BLaER1 treated with 17β-estradiol and CSF1 and Interleukin-3, amounts not matched to agents 10 nM and 100 nM (cell line): ENCODE measurements at regions not wholly inside any gene's neighbourhood (a gene's known extent, or its start where the extent isn't known, plus 50 kb on each side); places are given as distances from the start of the nearest gene placed in this dataset.

Source experiments
- H3K27ac ChIP-seq, 11 experiments: shearing (Covaris generic); formaldehyde crosslinking; 2 replicates each; pipeline ENCODE4 v1.8.1; 2022
- H3K27me3 ChIP-seq, 11 experiments: shearing (Covaris generic); formaldehyde crosslinking; 2 replicates each; pipeline ENCODE4 v1.8.1; 2022
- H3K36me3 ChIP-seq, 11 experiments: shearing (Covaris generic); formaldehyde crosslinking; 2 replicates each; pipeline ENCODE4 v1.8.1; 2022
- H3K4me1 ChIP-seq, 10 experiments: shearing (Covaris generic); formaldehyde crosslinking; 2 replicates each; pipeline ENCODE4 v1.8.1; 2022
- H3K4me2 ChIP-seq, 11 experiments: shearing (Covaris generic); formaldehyde crosslinking; 2 replicates each; pipeline ENCODE4 v1.8.1; 2022
- H3K4me3 ChIP-seq, 10 experiments: shearing (Covaris generic); formaldehyde crosslinking; 2 replicates each; pipeline ENCODE4 v1.8.1; 2022
- H3K9ac ChIP-seq, 11 experiments: shearing (Covaris generic); formaldehyde crosslinking; 2 replicates each; pipeline ENCODE4 v1.8.1; 2022
- H3K9me3 ChIP-seq, 11 experiments: shearing (Covaris generic); formaldehyde crosslinking; replicated peaks in 1 of 11; 2 replicates each; pipeline ENCODE4 v1.8.1; 2022
- H4K20me1 ChIP-seq, 11 experiments: shearing (Covaris generic); formaldehyde crosslinking; 2 replicates each; pipeline ENCODE4 v1.8.1; 2022
- Cebpa-rat ChIP-seq, 11 experiments: shearing (Covaris generic); IDR thresholded peaks; 2 replicates each; pipeline ENCODE4 v1.8.1; 2022

DNA sequence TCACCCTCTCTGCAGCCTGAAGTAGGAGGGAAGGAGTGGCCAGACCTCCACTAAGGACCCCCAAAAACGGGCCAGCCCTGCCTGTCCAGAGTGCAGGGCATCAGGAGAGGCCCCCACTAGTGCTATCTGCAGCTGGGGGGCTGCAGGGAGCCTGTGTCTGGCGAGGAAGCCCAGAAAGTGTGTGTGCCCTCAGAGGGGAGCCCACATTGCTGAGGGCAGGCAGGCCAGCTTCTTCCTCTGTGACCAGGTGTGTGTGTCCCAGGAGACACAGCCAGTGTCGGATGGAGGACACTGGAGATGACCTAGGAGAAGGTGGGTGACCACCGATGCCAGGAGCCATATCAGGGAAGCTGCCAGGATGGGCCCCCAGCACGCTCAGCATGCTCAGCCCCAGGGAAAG is 218.7 kb downstream of the IRX2 start:
- Histone ChIP-seq H3K4me2 (peak overlapping the region in 7 of 11 experiments; percentile 52 to 99 (median 63); a peak in 14 of 22 replicates), H3K27ac (peak overlapping the region in 6 of 11 experiments; percentile 25 to 93 (median 90); a peak in 9 of 22 replicates), H3K4me3 (no peak overlapping the region; a peak in 1 of 20 replicates), H4K20me1 (no peaks in the 10 kb centered on the region), H3K9me3 (peaks cover 33 to 38% (median 34%) of the 10 kb centered on the region in 11 experiments), H3K27me3 (peaks cover 0 to 6% (median 0%) of the 10 kb centered on the region in 11 experiments; a peak in 2 of 22 replicates), H3K36me3 (peaks cover 0 to 3% (median 0%) of the 10 kb centered on the region in 11 experiments; a peak in 2 of 22 replicates), H3K9ac (peak overlapping the region in 3 of 11 experiments; percentile 21 to 24 (median 24); a peak in 3 of 22 replicates), H3K4me1 (peaks cover 27 to 82% (median 74%) of the 10 kb centered on the region in 10 experiments)
- TF ChIP-seq Cebpa-rat (IDR thresholded peaks at IDR 0.05) = no peak

DNA sequence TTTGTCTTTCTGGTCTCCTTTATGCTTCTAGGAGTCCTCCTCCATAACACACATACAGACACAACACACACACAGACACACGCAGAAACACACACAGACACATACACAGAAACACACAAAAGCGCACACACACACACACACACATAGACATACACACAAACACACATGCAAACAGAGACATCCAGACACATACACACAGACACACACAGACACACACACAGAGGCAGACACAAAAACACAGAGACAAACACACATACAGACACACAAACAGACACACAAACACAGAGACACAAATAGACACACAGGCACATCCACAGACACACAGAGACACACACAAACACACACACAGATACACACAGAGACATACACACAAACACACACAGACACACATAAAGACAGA is 220.2 kb downstream of the IRX2 start:
- H3K36me3 ChIP-seq = peaks cover 0 to 4% (median 0%) of the 10 kb centered on the region in 11 experiments; a peak in 2 of 22 replicates
- H3K4me3 ChIP-seq = no peak overlapping the region
- TF ChIP-seq Cebpa-rat (IDR thresholded peaks at IDR 0.05) = no peak
- peaks cover 0 to 6% (median 0%) of the 10 kb centered on the region in 11 experiments; a peak in 1 of 22 replicates for H3K27me3 ChIP-seq
- no peaks in the 10 kb centered on the region for H4K20me1 ChIP-seq
- peak overlapping the region in 5 of 11 experiments; percentile 42 to 93 (median 93); a peak in 10 of 22 replicates for H3K27ac ChIP-seq
- peaks cover 36 to 45% (median 39%) of the 10 kb centered on the region in 11 experiments for H3K9me3 ChIP-seq
- H3K4me2 ChIP-seq = peak overlapping the region in 8 of 11 experiments; percentile 10 to 99 (median 60); a peak in 13 of 22 replicates
- peak overlapping the region in 2 of 11 experiments; percentile 26 to 42; a peak in 2 of 22 replicates for H3K9ac ChIP-seq
- peaks cover 15 to 72% (median 66%) of the 10 kb centered on the region in 10 experiments for H3K4me1 ChIP-seq

DNA sequence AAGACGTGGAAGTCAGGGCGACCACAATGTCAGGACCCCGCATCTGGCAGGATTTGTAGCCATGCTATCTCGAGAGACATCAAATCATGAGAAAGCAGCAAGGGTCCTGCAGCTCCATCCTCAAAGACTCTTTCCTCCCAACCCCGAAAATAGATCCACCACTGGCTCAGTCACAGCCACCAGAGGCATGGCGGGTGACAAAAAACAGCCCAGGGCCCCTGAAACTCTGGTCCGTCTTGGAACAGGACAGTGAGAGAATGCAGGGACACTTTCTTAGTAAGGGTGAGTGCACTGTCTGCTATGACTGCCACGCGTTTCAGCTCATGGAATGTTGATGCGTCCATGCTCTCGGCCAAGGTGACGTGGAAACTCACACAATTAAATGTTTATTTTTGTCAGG is 220.9 kb downstream of the IRX2 start:
- peaks cover 0 to 4% (median 0%) of the 10 kb centered on the region in 11 experiments; a peak in 2 of 22 replicates for H3K36me3 ChIP-seq
- no peaks in the 10 kb centered on the region for H4K20me1 ChIP-seq
- peak overlapping the region in 4 of 11 experiments; percentile 53 to 93 (median 93); a peak in 8 of 22 replicates for H3K27ac ChIP-seq
- peak overlapping the region in 8 of 11 experiments; percentile 33 to 99 (median 60); a peak in 16 of 22 replicates for H3K4me2 ChIP-seq
- H3K4me3 ChIP-seq = no peak overlapping the region
- peak overlapping the region in 2 of 11 experiments; percentile 35 to 54; a peak in 3 of 22 replicates for H3K9ac ChIP-seq
- TF ChIP-seq Cebpa-rat (IDR thresholded peaks at IDR 0.05) = no peak
- H3K4me1 ChIP-seq = peaks cover 9 to 72% (median 59%) of the 10 kb centered on the region in 10 experiments; a peak in 18 of 20 replicates
- H3K27me3 ChIP-seq = no peaks in the 10 kb centered on the region
- H3K9me3 ChIP-seq = peaks cover 36 to 45% (median 39%) of the 10 kb centered on the region in 11 experiments

DNA sequence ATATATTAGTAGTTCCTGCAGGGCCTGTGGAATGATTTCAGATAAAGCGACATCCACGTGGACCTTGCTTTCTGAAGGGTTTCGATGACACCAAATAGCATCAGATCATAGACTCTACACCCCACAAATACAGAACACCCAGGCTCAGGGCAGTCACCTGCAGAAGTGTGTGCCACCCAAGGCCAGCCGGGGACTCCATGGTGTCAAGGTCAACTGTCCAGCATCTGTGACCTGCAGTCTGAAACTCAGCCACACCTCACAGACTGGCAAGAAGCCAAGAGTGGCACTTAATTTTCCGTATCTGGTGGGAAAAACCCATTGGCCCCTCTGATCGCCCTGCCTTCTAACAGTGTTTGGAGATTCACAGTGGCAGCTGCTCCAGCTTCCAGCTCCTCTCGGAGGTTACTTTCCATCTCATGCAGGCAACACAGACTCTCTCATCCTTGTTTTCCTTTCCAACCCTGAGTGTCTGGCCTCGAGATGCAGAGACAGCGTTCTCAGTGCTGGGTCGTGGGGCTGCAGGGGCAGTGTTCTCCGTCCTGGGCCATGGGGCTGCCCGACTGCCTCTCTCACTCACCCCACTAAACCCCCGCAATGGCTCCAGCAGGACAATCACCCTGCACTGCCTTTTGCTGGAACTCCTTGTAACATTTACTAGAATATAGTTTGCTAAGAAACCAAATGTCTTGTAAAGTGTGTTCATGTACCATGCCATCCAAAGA is 221.9 kb downstream of the IRX2 start:
- peaks cover 0 to 70% (median 51%) of the 10 kb centered on the region in 10 experiments; a peak in 16 of 20 replicates for H3K4me1 ChIP-seq
- no peak overlapping the region; a peak in 1 of 22 replicates for H3K9ac ChIP-seq
- H3K9me3 ChIP-seq = peaks cover 35 to 47% (median 40%) of the 10 kb centered on the region in 11 experiments
- no peak for TF ChIP-seq Cebpa-rat (IDR thresholded peaks at IDR 0.05)
- no peaks in the 10 kb centered on the region for H3K27me3 ChIP-seq
- no peaks in the 10 kb centered on the region for H4K20me1 ChIP-seq
- no peak overlapping the region for H3K4me3 ChIP-seq
- peak overlapping the region in 6 of 11 experiments; percentile 24 to 99 (median 74); a peak in 7 of 22 replicates for H3K4me2 ChIP-seq
- peaks cover 0 to 4% (median 0%) of the 10 kb centered on the region in 11 experiments; a peak in 2 of 22 replicates for H3K36me3 ChIP-seq
- peak overlapping the region in 2 of 11 experiments; percentile 93; a peak in 2 of 22 replicates for H3K27ac ChIP-seq

DNA sequence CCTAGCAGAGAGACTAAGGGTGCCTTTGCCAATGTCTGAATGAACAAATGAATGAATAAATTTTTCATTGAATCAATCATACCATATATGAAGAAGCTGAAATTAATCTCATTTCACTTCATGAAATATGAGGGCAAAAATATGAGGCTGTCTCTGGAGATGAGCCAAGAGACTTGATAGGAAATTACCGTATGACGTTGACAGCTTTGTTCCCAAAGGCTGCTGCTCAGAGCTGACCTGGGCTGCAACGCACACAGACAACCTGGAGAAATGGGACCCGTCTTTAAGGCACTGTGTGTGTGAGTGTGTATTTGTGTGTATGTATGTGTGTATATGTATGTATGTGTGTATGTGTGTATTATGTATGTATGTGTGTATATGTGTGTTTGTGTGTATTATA is 226.1 kb downstream of the IRX2 start:
- H3K27ac ChIP-seq = no peak overlapping the region

DNA sequence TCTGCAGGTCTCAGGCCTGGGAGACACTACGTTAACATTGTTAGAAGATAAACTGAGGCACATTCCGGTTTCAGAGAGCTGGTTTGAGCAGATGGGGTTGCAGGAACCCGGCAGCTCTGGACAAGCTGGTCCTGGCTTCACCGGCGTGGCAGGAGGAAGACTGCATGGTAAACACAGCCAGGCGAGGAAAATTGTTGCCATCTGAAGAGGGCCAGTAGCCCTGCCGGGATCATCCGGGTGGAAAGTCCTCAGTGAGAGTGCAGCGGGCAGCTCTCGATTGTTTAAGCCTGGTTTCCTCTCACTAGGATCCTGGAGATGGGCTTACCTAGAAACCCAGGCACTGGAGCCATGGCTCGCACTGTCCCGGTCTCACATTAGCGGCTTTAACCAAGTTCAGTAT is 226.9 kb downstream of the IRX2 start:
- H4K20me1 ChIP-seq = no peaks in the 10 kb centered on the region
- peaks cover 0 to 7% (median 0%) of the 10 kb centered on the region in 11 experiments; a peak in 4 of 22 replicates for H3K36me3 ChIP-seq
- peaks cover 20 to 60% (median 38%) of the 10 kb centered on the region in 10 experiments for H3K4me1 ChIP-seq
- H3K9me3 ChIP-seq = peaks cover 23 to 69% (median 56%) of the 10 kb centered on the region in 11 experiments
- H3K4me3 ChIP-seq = no peak overlapping the region
- H3K27me3 ChIP-seq = no peaks in the 10 kb centered on the region
- no peak overlapping the region for H3K9ac ChIP-seq
- peak overlapping the region in 1 of 11 experiments; percentile 79; a peak in 1 of 22 replicates for H3K27ac ChIP-seq
- peak overlapping the region in 3 of 11 experiments; percentile 10 to 84 (median 14); a peak in 2 of 22 replicates for H3K4me2 ChIP-seq
- TF ChIP-seq Cebpa-rat (IDR thresholded peaks at IDR 0.05) = no peak

More for the DNA sequence above, 226.1 kb downstream of the IRX2 start:
- Histone ChIP-seq H3K4me3 (no peak overlapping the region), H3K4me2 (no peak overlapping the region), H3K36me3 (peaks cover 0 to 7% (median 0%) of the 10 kb centered on the region in 11 experiments; a peak in 4 of 22 replicates), H3K9me3 (peaks cover 25 to 67% (median 57%) of the 10 kb centered on the region in 11 experiments), H4K20me1 (no peaks in the 10 kb centered on the region), H3K9ac (no peak overlapping the region), H3K27me3 (no peaks in the 10 kb centered on the region), H3K4me1 (peaks cover 20 to 67% (median 45%) of the 10 kb centered on the region in 10 experiments)
- TF ChIP-seq Cebpa-rat (IDR thresholded peaks at IDR 0.05) = no peak

DNA sequence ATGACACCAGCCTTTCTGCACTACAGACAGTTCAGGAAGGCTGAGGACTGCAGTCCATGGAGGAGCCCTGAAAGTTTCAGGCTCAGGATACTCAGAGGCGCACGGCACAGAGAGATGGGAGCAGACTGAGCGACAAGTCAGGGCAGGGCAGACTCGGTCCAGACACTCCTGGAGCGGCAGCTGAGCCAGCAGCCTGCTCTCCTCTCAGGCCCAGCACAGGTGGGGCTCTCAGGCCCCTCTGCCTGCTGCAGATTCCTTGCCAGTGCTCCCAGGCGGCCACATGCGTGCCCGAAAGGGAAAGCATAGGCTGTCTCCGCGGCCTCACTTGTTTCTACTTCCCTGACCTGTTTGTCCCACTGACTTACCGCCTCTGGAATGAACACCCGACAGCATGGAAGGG is 228.3 kb downstream of the IRX2 start:
- peak overlapping the region in 6 of 10 experiments; percentile 2 to 31 (median 13); a peak in 6 of 20 replicates for H3K4me3 ChIP-seq
- no peaks in the 10 kb centered on the region for H3K27me3 ChIP-seq
- H3K27ac ChIP-seq = peak overlapping the region in 10 of 11 experiments; percentile 16 to 79 (median 69); a peak in 18 of 22 replicates
- H3K9me3 ChIP-seq = peaks cover 8 to 59% (median 41%) of the 10 kb centered on the region in 11 experiments; a peak in 21 of 22 replicates
- H3K9ac ChIP-seq = peak overlapping the region in 5 of 11 experiments; percentile 21 to 58 (median 31); a peak in 8 of 22 replicates
- H4K20me1 ChIP-seq = no peaks in the 10 kb centered on the region
- peaks cover 20 to 58% (median 37%) of the 10 kb centered on the region in 10 experiments for H3K4me1 ChIP-seq
- no peak for TF ChIP-seq Cebpa-rat (IDR thresholded peaks at IDR 0.05)
- peaks cover 0 to 7% (median 0%) of the 10 kb centered on the region in 11 experiments; a peak in 3 of 22 replicates for H3K36me3 ChIP-seq
- peak overlapping the region; percentile 28 to 84 (median 72) for H3K4me2 ChIP-seq

DNA sequence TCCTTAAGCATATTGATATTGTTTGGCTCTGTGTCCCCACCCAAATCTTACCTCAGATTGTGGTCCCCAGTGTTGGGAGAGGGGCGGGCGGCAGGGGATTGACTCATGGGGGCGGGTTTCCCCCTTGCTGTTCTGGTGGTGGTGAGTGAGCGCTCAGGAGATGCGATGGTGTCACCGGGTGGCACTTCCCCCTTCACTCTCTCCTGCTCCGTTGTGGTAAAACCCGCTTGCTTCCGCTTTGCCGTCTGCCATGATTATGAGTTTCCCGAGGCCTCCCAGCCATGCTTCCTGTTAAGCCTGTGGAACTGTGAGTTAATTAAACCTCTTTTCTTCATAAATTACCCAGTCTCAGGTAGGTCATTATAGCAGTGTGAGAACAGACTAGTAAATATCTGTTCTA is 229.1 kb downstream of the IRX2 start:
- Histone ChIP-seq H3K9ac (peak overlapping the region in 6 of 11 experiments; percentile 19 to 58 (median 27); a peak in 7 of 22 replicates), H3K36me3 (peaks cover 0 to 4% (median 0%) of the 10 kb centered on the region in 11 experiments; a peak in 3 of 22 replicates), H3K4me2 (peak overlapping the region; percentile 28 to 84 (median 72)), H3K27me3 (no peaks in the 10 kb centered on the region), H3K9me3 (peaks cover under 1 to 52% (median 33%) of the 10 kb centered on the region in 11 experiments; a peak in 19 of 22 replicates), H3K4me3 (peak overlapping the region in 1 of 10 experiments; percentile 31; a peak in 2 of 20 replicates), H3K27ac (peak overlapping the region in 9 of 11 experiments; percentile 44 to 79 (median 71); a peak in 18 of 22 replicates), H4K20me1 (no peaks in the 10 kb centered on the region), H3K4me1 (peaks cover 20 to 62% (median 37%) of the 10 kb centered on the region in 10 experiments)
- no peak for TF ChIP-seq Cebpa-rat (IDR thresholded peaks at IDR 0.05)
